ENCODE measurements at regions not wholly inside any gene's neighbourhood (a gene's known extent, or its start where the extent isn't known, plus 50 kb on each side); places are given as distances from the start of the nearest gene placed in this dataset.
A peak's percentile ranks its signal among the peaks of the same experiment; 100 is the strongest.

DNA sequence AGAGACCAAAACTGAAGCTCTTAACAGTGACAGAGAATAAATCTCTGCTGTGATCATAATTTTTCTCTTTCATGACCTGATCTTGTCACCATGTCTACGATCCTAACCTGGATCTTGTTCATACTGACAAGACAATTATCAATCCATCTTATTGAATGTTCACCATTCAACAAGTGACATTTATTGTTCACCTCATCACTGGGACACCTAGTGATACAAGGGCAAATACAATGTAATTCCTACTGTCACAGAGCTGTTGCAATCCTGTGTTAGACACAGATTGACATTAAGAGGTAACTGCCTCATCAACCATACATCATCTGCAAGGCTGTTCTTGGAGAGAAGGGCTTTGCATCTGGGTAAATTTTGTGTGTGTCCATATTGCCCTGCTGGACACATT, 942.4 kb upstream of the PRR20A start:
- DNase-seq (ENCODE audit: low spot score): no peak

DNA sequence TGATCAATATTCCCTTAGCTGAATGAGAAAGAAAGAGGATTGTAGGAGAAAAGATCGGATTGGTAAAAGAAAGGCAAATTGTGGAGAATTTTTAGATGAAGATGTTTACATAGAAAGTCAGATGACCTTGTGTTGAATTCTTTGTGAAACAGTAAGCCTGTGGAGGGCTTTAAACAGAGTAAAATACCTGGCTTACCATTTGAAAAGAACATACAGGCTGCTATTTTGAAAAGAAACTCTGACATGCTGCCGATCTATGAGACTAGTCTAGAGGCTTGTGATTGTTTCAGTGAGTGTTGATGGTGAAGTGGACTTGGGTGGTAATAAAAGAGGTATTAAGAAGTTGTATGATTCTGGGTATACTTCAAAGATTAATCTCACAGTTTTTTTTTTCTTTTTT, 938.9 kb upstream of the PRR20A start:
- DNase-seq (ENCODE audit: low spot score): no peak

DNA sequence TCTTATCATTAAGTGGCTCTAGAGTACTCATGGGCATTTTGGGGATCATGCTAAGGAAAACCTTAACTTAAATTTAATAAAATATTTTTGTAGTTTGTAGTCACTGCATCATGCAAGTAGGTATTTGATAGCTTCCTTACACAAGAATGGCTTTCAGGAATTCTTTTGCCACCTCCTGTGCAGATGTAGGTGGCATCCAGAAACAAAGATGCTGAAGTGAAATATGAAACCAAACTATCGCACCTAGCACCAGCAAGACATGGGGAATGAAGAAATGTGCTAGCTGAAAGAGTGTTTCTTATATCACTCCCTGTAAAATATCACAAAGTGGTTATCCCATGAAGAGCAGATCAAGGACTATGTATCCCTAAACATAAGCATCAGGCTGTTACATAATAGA, 924.5 kb upstream of the PRR20A start:
- no peak for DNase-seq (ENCODE audit: low spot score)

DNA sequence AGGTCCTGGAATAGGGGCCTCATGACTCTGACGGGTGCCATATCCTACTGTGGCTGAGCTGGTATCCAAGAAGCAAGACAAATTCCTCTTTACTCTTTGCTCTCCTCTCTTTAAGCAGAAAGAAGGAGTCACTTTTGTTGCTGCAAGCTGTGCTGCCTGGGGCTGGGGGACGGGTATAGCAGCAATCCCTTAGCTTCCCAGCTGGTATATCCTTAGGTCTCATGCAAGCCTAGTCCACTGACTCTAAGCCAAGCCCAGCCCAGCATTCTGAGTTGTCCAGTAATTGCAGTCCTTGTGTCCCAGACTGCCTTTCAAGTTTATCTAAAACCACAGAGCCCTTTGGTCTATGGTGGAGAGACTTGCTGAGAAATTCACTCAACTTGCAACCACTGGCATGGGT, 893.0 kb upstream of the PRR20A start:
- no peak for DNase-seq (ENCODE audit: low spot score)

DNA sequence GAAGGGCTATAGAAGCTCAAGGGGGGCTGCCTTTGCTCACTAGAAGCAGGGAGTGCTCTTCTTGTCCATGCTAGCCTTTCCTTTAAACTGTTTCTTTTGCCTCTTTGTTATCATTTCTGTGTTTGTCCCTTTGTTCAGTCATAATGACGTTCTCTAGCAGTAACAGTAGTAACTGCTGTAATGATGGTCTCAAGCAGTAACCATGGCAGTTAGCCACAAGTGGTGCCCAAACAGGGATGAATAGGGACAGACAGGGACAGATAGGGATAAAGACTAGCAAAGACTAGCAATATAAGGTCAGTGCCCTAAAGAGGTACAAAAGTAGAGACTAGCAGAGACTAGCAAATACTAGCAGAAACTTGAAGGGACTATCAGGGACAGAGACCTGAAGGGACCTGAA, 869.0 kb upstream of the PRR20A start:
- peak; percentile 2 for DNase-seq (ENCODE audit: low spot score)

- DNase-seq (ENCODE audit: low spot score): no peak
These were observed 857.4 kb upstream of the PRR20A start for GRCh38 chr13:56283262-56283828.

GRCh38 chr13:56299650-56300049, 841.1 kb upstream of the PRR20A start:
- DNase-seq (ENCODE audit: low spot score): no peak

DNA sequence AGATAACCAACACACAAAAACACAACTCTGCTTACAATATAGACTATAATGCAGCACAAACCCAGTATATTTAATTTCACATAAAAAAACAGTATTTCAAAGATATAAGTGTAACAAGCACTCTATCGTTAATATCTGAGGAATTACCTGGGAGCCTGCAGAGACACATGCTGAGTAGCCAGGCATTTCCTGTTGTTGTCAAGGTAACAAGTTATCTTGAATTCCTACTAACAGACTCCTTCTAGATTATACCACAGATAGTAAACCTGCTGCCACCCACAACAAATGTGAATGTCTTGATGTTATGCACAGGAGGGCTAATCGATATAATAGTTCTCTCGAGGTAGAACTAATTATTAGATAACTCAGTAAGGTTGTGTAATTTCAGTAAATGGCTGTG, 826.0 kb upstream of the PRR20A start:
- DNase-seq (ENCODE audit: low spot score): no peak

DNA sequence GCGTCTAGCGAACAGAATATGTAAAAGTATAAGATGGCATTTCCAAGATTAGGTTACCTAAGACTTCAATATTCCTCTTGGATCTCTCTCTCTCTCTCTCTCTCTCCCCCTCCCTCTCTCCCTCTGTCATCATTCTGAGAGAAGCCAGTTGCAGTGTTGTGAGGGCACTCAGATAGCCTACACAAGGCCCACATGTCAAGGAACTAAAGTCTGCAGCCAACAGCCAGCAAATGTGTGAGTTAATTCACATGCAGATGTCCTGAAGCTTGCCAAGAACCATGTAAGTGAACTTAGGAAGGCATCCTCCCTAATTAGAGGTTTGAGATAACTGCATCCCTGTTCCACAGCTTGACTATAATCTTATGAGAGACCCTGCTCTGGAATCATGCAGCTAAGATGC, 822.9 kb upstream of the PRR20A start:
- DNase-seq (ENCODE audit: low spot score): no peak

DNA sequence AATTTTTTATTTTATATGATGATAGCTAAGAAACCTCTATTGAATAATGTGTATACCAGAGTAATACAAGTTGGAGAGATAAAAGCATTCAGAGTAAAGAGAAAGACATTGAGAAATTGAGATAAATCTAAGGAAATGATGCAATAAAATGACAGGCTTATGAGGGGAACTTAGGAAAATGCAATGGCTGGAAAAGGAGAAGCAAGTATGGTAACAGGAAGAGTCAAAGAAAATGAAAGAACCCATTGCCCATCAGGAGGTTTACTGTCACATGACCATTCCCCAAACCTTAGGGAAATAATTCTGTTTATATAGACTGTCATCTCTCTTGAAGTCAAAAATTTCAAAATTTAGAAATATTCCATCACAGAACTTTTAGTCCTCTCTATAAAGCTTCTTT, 808.0 kb upstream of the PRR20A start:
- no peak for DNase-seq (ENCODE audit: low spot score)

DNA sequence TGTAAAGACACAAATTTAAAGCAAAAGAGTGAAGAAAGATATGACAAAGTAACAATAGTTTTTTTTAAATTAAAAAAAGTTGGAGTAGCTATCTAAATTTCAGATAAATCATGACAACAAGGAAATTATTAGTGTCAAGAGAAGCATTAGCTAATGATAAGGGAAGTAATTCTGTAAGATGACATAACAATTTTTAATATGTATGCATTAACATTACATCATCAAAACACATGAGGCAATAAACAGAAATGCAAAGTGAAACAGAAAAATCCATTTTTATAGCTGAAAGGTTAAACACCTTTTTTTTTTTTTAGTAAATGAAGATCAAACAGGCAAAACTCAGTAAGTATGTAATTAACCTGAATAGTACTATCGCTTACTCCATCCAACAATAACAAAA, 804.9 kb upstream of the PRR20A start:
- DNase-seq (ENCODE audit: low spot score): no peak

- DNase-seq (ENCODE audit: low spot score): no peak
These were observed 802.3 kb upstream of the PRR20A start for GRCh38 chr13:56338421-56338820.

DNA sequence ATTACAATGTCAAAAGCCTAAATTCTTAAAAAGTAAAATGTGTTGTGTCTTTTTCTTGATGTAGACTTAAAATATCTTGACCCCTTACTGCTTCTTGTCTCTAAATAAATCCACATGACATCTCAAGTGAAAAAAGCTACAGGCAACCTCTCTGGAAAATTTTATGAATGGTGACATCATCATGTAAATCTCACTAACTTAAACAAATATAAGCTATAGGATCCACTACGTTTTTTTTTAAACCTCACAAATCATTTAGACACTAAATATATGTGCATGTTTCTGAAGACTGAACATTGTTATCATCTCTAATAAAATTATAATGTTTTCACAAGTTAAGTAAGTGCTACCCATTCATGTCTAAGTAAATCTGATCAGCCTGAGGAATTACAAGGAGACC, 793.7 kb upstream of the PRR20A start:
- no peak for DNase-seq (ENCODE audit: low spot score)

DNA sequence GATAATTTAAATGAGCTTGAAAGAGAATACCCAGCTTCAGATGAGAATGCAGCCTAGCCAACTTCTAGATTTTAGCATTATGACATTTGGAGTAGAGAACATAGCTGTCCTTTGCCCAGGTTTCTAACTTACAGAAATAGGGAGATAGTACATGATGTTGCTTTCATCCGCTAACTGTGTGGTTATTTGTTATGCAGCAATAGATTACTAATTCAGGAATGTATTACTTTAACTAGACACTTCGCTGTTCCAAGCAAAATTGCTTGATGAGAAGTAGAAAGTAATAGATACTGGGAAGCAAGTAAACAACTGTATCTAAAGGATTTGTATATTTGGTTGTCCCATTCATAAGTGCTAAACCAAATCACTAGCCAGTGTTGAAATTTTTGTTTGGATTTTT, 790.9 kb upstream of the PRR20A start:
- no peak for DNase-seq (ENCODE audit: low spot score)

DNA sequence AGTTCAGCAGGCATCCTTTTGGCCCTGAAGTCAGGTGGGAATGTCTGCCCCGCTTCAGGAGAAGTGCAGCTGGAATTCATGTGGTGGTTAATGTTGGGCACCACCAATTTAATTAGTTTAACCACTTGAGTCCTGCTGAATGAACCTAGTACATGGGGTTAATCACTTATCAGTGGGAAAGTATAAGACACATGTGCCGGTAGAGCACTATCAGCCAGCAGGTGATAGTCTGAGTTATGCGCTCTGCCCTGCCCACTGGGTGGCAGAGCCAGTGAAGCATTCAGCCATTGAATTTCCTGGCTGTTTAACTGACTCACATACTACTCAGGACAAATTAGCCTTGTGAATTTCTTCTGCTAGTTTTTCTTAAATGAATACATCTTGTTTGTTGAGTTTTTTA, 789.7 kb upstream of the PRR20A start:
- no peak for DNase-seq (ENCODE audit: low spot score)

DNA sequence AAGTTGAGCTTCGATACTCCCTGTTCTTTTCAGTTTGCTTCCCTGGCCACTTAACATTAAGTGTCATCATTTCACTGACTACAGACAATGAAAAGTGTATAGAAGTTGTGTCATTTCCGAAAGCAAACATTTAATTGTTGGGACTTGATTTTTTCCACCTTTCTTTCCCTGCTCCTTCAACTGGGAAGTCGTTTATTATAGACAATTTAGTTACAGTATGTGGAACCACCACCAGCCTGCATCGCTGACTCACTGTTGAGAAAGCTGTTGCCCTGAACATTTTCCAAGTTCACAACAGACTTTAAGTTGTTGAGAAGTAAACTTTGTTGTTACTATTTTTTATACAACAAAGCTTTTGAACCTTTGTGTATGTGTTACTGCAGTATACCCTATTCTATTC, 788.4 kb upstream of the PRR20A start:
- DNase-seq (ENCODE audit: low spot score): no peak

DNA sequence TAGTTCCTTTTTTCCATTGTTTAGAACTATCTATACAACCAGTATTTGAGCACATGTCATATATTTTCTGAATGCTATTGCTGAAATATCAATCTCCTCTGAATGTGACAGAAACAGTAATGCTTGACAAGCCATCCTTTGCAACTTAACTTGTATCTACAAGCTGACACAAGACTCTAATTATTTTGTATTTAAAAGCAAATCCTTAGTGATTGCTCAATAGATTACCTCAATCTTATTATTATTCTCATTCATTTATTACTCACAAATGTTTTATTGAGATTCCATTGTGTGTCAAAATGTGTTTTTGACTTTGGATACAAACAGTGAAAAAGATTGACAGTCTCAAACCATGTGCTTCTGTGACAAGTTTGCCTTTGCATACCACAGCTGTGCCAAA, 787.8 kb upstream of the PRR20A start:
- DNase-seq (ENCODE audit: low spot score): no peak

- DNase-seq (ENCODE audit: low spot score): no peak
These were observed 784.0 kb upstream of the PRR20A start for GRCh38 chr13:56356690-56357089.

- DNase-seq (ENCODE audit: low spot score): no peak
These were observed 762.2 kb upstream of the PRR20A start for GRCh38 chr13:56378566-56378965.

DNA sequence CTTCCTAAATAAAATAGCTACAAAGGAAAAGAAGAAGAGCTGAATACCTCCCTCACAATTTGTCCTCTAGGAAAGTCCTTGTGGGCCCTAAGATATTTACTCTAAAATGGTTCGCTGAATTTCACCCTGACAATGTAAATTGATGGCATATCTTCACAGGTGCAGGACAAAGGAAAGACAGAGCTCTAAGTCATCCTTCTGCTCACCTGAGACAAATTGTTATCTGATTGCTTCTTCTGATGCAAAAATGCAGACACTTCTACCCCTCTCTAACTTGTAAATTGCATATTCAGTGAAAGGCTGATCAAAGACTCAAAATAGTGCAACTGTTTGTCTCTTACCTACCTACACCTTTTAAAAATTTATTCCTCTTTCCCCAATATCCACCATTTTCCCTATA, 747.2 kb upstream of the PRR20A start:
- DNase-seq (ENCODE audit: low spot score): no peak

GRCh38 chr13:56396318-56396717, 744.4 kb upstream of the PRR20A start:
- DNase-seq (ENCODE audit: low spot score): no peak

- peak; percentile 10 for DNase-seq (ENCODE audit: low spot score)
These were observed 739.9 kb upstream of the PRR20A start for GRCh38 chr13:56400774-56401173.

- no peak for DNase-seq (ENCODE audit: low spot score)
These were observed 727.9 kb upstream of the PRR20A start for GRCh38 chr13:56412856-56413255.

DNA sequence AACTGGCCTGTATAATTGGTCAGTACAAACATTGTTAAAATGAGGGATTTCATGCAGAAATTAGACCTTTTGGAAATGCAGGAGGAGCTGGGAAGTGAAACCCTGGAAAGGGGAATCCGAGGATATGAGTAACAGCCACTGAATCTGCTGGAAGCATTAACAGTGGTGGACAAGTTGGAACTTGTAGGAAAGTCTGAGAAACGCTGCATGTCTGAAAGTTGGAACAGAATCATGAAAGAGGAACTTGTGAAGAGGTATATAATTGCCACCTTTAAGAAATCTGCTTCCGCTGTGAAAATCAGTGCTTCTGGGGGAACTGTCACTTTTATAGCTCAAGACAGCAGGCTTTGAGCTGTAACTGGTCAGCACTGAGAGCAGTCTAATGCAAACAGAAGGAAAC, 716.5 kb upstream of the PRR20A start:
- no peak for DNase-seq (ENCODE audit: low spot score)
